GM10266 (cell line): ENCODE measurements at regions not wholly inside any gene's neighbourhood (a gene's known extent, or its start where the extent isn't known, plus 50 kb on each side); places are given as distances from the start of the nearest gene placed in this dataset.

ENCODE experiments used
- DNase-seq: peaks from one replicate; pipeline ENCODE4 v3.0.0; 2012; ENCODE audit errors: extremely low spot score
- CTCF ChIP-seq: IDR thresholded peaks from 2 replicates; pipeline ENCODE4 v1.5.1; 2012; ENCODE audit warnings: mild to moderate bottlenecking, low read depth; ENCODE audit not compliant: control insufficient read depth, insufficient read depth; ENCODE audit errors: missing control alignments

- DNase-seq, result no peak
- no peak for TF ChIP-seq CTCF
Measured at GRCh38 chr13:99620806-99621205, 119.5 kb downstream of the TM9SF2 start.

- DNase-seq, result no peak
- no peak for TF ChIP-seq CTCF
Measured at GRCh38 chr13:99619207-99619606, 117.9 kb downstream of the TM9SF2 start.

GRCh38 chr13:99617474-99618255 is 116.4 kb downstream of the TM9SF2 start:
- peak; percentile 29 for DNase-seq
- peak; percentile 74 for TF ChIP-seq CTCF

- DNase-seq, result peak; percentile 26
- TF ChIP-seq CTCF, result peak; percentile 30
Measured at GRCh38 chr13:99614465-99614885, 113.2 kb downstream of the TM9SF2 start.
